ENCODE measurements at regions not wholly inside any gene's neighbourhood (a gene's known extent, or its start where the extent isn't known, plus 50 kb on each side); places are given as distances from the start of the nearest gene placed in this dataset.

DNA sequence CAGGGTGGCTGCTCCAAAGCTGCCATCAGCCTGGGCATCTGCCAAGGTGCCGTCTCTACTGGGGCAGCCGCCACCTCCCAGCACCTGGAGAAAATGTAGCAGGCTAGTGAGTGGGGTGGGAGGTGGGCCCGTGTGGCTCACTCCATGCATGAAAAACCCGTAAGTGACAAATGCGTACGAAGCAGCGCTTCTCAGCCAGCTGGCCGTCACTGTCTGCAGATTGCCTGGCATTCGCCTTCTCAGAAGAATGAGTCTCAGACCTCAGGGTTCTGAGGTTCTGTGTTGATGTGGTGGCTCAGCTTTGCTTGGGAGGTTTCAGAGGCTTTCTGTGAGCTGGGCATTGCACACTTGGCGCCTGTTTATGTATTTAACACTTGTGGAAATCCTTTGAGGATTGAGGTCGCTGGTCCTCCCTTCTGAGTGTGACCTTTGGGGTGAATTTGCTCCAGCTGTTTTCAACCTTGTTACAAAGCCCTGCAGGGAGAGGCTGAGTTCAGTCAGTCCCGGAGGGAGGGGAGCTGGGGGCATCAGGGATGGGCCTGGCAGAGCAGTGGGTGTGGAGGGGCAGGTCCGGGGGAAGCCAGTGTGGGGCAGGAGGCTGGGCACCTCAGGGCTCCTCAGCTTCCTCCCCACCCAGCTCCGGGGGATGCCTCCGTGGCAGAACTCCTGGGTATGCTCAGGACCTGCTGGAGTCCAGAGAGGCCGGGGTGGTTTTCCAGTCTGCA, 977.0 kb downstream of the TBC1D22A start:
- no peak for DNase-seq

DNA sequence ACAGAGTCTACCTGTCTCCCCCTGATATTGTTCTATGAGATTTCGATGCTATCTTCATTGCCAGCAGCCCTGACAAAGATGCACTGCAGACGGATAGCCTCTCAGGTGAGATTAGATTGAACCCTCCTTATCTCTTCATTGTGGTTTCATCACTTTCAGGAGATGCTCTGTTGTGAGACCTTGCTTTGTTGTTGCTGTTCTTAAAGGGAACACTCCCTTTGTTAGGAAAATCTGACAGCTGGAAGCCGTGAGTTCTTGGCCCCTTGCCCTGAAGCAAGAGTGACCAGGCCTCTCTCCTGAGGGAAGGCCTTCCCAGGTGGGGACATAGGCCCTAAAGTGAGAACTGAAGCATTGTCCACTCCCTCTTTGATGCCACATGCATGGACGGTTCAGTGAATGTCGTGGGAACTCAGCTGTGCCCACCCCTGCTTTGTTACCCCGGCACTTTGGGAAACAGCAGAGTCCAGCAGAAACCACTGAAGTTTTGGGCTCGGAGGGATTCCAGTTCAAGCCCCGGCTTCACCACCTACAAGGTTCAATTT, 976.1 kb downstream of the TBC1D22A start:
- no peak for DNase-seq

DNA sequence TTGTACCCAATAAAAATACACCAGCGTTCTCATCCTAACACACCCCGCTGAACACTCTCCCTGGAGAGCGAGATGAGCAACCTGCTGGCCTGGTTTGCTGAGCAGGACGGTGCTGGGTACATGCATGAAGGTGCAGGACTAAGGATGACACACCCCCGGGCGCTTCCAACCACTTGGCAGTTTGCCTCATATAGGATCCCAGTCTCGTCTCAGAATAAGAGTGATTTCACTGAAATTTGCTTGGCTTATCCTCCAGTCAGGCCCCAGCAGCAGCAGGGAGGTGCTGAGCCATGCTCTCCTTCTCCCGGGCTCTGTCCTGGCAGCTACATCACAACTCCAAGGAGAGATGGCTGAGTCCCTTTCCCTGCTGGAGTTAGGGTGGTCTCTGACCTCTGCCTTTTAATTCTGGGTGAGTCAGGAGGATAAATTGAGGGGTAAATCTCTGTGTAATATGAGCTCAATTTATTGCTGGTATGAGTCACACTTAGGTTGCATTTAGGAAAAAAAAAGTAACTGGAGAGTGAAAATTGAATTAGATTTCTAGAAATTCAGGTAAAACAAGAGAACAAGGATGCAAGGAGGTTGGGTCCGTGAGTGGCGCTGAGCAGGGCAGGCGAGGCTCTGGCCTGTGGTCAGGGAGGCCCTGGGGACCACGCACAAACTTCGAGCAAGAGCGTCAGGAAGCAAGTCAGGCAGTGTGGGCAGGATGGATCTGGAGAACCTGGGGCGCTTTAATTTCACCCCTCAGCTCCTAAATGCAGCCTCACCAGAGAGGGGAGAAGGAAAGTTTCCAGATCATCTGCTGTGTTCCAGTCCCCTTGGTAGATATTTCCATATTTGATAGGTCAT, 974.0 kb downstream of the TBC1D22A start:
- DNase-seq = no peak

DNA sequence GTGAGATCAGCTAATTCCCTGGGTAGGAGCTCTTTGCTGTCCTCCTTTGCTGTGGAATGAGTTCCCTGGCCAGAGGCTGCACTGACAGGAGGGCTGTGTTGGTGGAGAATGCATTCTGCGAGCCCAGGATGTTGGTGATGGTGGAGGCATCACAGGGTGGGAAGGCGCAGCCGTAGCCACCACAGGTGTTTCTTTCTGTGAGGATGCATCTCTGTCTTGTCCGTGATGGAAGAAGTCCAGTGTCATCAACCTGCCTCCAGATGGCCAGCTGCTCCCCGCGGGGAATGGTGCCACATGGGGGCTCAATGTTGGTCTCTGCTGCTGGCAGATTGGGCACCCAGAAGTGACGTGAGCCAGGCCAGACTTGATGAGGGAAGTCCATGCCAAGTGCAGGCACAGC, 972.1 kb downstream of the TBC1D22A start:
- DNase-seq = no peak

DNA sequence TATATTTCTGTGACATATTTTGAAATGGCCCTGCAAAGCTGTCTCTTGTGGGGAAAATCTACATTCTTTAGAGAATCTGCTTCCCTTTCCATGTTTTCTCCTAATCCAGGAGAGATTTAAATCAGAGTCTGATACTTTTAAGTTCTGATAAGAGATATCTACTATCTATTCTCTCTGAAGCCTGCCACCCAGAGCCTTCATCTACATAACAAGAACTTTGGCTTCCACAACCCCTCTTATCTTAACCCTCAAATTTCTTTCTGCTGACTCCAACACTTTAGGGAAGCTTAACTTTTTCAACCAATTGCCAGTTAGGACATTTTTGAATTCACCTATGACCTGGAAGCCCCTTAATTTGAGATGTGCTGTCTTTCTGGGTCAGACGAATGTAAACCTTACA, 965.2 kb downstream of the TBC1D22A start:
- no peak for DNase-seq

DNA sequence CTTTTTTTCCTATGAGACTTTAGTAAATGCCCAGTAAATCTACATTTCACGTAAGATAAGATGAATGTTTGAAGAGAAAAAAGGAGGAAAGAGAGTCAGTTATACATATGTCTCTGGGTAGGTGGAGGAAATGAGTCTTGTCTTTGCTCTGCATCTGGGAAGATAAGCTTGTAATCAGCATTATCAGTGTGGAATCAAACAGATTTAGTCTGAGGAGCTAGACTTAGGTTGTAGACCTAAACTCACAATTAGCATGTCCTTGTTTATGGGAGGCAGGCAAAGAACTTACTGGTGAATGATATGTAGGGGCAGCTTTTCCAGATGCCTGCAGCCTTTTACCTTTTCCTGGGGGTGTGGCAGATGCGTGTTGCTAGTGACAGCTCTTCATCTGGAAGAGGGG, 962.3 kb downstream of the TBC1D22A start:
- DNase-seq = no peak

DNA sequence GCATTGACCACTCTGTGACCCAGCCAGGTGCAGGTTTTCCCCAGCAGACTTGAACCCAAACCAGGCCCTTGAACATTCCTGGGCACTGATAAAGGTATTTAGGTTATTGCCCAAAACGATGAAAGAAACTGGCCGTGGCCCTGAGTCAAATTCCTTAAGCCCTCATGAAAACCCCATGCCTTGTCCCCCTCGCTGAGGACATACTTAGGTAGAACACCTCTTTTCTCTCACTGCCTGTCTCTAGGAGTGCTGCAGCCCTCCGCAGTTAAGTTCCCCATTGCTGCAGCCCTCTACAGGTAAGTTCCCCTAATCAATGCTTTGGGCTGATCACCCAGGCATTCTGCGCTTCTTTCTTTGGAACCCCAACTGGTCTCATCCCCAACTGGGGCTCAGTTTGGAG, 961.6 kb downstream of the TBC1D22A start:
- no peak for DNase-seq

DNA sequence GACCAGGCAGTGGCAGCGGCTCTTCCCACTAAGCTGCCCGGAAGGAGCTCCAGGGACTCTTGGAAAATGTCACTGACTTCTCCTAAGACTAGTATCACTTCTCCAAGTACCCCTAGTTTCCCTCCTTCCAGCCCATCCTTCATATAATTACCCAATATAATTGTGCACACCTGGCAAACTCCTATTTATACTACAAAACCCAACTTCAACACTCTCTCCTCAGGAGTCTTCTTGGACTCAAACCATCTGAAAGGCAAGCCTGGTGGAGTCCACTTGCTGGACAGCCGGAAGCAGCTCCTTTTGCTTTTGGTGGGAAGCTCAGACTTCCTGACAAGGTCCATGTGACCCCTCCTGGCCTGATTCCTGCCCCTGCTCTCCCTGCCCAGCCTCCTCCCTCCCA, 955.9 kb downstream of the TBC1D22A start:
- no peak for DNase-seq

DNA sequence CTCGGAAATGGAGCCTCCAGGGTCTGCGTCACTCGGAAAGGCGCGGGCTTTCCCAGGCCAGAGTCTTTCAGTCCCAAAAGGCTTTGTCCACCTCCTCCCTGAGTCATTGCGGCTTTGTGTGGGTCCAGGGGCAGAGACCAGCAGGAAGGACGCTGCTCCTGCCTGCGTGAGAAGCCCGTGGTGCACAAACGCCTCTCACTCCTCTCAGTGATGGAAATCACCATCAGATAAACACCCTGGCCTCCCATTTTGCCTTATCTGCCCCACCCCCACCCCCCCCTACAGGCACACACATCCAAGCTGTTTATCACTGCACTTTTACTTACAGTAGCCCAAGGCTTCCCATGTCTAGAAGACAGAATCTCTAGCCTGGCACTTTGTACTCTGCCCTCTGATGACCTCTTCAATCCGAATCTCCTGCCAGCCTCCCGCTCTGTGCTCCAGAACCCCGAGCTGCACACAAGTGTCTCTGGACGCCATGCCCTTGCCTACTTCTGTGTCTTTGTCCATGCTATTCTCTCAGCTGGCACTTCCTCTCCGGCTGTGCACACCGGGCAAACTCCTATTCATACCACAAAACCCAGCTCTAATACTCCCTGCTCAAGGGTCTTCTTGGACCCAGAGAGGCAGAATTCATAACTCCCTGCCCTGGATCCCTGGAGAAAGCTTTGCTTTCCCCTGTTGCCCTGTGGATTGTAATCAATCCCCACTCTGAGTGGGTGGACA, 954.6 kb downstream of the TBC1D22A start:
- DNase-seq = no peak

DNA sequence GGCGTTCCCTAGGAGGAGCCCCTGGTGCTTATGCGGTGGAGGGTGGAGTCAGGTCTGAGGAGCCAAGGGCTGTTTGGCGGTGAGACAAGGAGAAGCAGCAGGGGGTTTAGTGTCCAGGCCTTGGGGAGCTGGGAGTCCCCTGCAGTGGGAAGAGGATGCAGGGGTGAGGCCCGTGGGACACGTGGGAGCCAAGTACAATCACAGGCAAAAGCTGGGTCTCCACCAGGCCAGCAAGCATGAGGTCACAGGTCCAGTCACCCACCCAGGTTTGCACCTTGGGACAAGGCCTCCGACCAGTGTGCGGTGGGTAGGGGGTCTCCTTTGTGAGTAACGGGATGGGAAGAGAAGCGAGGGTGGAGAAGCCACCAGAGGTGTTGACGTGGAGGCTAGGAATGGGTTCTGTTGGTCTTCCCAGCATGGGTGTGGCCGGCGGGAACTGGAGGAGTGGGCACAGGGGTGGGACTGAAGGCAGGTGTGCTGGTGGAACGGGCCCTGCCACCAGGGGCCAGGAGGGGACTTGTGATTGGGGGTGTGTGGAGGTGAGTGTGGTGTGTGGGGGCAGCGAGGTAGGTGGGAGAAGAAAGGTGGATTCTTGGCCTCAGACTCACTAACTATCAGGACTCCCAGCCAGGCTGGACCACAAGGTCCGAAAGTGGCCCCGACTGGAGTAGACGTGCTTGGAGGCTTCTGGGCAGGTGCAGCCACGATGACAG, 953.6 kb downstream of the TBC1D22A start:
- DNase-seq = no peak

DNA sequence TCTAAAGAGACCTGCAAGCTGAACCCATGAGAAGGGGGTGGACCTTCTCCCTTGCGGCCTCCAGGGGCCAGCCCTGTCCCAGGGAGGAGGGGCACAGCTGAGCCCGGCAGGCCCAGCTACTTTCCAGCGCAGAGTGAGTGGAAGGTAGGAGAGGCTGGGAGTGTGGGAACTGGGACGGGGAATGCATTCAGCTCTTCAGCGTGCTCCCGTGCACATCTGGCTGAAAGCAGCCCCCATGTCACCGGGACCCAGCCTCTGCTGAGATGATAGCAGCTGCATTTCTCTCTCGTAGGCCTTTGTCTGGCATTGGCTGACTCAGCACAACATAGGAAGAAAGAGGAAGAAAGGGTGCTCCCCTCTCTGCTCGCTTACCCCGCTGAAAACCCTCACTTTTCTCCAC, 951.5 kb downstream of the TBC1D22A start:
- no peak for DNase-seq

DNA sequence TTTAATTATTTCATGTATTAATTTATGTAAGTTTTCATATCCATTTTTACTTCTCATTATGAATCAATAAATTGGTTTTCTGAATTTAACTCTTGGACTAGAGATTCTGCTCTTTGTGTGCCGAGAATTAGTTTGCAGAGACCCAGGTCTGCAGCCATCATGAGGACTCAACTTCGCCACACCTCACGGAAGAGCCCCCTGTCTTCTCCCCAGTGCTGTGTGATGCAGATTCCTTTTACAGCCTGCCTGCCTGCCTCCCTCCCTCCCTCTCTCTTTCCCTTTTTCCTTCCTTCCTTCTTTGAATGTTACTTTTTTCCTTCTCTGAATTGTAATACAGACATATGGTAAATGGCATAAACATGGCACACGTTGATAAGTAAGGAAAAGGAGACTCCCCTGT, 947.7 kb downstream of the TBC1D22A start:
- no peak for DNase-seq

DNA sequence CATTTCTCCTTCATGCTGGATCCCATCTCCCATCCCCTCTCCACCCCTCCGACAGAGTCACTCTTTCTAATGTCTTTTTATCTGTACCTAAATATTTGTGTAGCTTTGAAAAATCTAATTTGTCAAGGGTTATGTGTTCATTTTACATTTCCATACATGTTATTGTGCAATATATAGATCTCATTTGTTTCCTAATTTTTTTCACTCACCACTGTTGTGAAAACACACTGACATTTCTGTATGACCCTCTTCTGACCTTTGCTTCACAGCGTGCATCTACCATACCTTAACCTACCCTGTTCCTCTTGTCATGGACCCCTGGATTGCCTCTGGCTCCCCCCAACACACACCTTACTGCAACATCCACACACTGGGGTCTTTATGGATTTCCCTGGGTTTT, 942.9 kb downstream of the TBC1D22A start:
- no peak for DNase-seq

DNA sequence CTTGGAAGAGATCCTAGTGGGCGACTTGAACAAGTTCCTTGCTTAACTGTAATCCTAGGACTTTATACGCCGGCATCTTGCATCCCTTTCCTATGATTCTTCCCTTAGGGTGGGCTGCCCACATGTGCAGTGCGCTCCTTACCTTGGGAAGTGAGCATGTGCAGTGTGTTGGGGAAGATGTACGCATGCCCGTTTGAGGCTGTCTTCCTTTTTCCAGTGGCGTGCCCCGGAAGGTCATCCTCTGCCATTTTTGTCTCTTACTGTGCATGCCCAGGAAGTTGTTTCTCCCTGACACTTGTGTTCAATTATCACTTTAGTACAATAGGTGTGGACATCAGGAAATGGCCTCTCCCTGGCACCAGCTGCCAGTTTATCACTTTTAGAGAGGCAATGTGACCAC, 936.5 kb downstream of the TBC1D22A start:
- DNase-seq = no peak

DNA sequence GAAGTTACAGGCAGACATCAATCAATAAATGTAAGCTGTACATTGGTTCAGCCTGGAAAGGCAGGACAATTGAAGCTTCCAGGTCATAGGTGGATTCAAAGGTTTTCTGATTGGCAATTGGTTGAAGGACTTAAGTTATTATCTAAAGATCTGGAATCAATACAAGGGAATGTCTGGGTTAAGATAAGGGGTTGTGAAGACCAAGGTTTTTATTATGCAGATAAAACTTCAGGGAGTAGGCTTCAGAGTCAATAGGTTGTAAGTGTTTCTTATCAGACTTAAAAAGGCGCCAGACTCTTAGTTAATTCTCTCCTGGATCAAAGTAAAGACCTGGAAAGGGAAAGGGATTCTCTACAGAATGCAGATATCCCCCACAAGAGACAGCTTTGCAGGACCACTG, 935.4 kb downstream of the TBC1D22A start:
- no peak for DNase-seq

DNA sequence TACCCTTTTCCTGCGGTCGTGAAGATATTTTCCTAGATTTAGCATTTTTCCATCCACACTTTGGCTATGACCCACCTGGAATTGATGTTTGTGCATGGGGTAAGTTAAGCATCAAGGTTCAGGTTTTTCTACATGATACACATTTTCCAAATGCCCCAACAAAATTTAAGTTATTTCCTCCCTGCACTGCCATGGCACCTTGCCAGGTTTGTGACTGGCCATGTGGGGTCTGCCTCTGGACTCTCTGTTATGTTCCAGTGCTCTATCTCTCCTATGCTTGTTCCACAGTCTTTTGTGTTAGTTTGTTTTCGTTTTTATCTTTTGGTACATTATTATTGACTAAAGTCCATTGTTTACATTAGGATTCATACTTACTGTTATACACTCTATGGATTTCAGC, 934.3 kb downstream of the TBC1D22A start:
- no peak for DNase-seq

DNA sequence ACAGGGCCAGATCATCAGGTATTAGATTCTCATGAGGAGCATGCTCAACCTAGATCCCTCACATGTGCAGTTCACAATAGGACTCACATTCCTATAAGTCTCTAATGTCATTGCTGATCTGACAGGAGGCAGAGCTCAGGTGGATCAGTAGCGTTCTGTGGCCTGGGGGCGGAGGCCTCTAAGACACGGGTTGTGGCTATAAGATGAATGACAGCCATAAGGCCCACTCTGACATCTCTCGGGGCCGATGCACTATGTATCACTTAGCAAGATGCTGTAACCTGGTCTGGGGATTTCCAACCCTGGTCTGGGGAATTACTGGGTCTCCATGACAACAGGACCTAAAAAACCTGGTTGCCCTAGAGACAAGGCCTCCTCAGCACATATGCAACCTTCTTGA, 932.7 kb downstream of the TBC1D22A start:
- peak; percentile 4 for DNase-seq

DNA sequence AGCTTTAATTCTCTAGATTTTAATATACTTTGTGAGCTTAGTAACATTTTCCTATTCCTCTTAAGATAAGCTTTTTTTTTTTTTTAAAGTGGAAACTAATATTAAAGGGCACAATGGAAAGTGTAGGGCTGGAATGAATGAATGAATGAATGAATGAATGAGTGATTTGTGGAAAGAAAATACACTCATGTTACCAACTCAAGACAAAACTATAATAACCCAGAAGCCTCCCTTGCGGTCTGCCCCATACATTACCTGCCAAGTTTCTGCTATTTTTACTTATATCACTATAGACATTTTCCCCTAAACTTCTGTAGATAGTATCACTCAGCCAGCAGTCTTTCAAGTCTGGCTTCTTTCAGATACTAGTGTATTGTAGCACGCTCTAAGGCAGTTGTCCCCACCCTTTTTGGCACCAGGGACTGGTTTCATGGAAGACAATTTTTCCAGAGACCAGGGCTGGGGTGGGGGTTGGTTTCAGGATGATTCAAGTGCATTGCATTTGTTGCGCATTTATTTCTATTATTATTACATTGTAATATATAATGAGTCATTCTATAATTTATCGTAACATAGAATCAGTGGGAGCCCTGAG, 932.2 kb downstream of the TBC1D22A start:
- no peak for DNase-seq

DNA sequence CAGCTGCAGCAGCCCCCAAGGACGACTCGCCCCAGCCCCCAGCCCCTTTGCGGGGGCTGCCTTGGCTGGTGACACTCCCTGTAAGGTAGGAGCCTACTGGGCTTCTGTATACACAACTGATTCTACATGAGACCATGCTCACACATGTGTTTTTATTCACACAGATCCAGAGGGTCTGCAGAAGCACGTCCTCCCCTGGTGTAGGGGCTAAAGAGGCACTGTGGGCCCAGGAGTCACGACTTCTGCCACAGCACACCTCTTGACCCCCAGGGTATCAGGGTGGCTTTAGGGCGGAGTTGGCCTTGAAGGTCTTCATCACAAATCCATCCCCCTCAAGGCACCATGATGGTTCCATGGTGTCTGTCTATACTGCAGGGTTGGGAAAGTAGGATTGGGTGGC, 931.2 kb downstream of the TBC1D22A start:
- DNase-seq = no peak

DNA sequence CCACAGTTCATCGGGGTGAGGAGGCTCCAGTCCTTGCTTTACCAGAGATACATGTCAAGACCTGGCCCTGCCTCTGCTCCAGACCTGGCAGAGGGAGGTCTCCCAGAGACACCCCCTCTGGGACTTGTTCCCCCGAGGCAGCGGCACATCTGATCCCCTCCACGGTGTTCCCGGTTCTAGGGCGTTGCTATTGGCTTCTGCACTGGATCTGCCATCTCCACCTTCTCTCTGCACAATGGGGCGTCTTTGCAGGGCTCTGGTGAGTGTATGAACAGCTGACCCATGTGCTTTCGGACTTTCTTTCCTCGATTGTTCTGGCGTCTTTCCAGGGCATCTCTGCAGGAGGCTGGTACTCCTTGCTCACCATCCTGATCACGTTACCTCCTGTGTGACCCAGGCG, 930.4 kb downstream of the TBC1D22A start:
- no peak for DNase-seq

DNA sequence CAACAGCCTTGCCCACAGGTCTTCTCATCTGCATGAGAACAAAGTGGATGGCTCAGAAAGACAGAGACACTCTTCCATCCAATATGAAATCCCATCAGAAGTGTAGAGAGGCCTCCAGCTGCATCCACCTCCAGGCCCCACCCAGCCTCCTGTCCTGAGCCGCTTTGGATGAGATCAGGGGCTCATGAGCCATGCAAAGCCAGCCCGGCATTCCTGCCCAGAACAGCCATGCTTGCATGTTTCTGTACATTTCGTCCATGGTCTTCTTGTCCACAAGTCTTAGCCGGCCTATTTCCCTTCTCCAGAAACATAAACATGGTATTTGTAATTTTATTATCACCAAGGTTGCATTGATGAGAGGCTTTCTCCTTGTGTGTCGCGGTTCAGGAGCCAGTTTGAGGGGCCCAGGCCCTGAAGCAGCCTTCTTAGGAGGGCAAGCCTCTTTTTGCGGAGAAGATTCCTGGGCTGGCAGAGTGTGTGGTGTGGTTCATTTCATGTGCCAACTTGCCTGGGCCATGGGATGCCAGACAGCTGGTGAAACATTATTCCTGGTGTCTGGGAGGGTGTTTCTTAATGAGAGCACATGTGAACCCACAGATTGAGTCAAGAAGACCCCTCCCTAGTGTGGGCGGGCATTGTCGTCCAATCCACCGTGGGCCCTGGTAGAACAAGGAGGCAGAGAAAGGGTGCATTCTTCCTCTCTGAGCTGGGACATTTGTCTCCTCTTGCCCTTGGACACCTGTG, 928.9 kb downstream of the TBC1D22A start:
- no peak for DNase-seq

DNA sequence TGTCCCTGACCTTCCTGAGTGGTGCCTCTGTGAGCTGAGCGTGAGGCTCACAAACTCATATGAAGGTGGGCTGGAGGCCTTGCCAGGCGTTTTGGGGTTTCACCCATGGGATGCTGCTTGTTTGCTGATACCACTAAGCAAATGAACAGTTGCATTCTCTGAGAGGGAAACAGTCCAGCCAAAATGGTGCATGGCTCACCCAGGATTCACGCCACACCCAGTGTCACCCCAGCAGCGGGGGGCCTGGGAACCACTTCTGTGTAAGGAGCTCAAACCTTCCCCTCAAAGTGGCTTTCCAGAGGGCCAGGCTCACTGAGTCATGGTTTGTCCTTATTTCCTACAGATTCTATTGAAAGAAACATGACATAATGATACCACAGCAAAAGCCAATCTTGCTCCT, 928.1 kb downstream of the TBC1D22A start:
- no peak for DNase-seq
